ENCODE measurements at regions not wholly inside any gene's neighbourhood (a gene's known extent, or its start where the extent isn't known, plus 50 kb on each side); places are given as distances from the start of the nearest gene placed in this dataset.

GRCh38 chr10:53009961-53010907 is 237.7 kb upstream of the MBL2 start:
- intact Hi-C loops (cut with DNase I): no loop called here
- H3K4me1 ChIP-seq (ENCODE audit: insufficient read depth): no peaks in the 10 kb centered on the region

GRCh38 chr10:53007527-53007842 is 234.9 kb upstream of the MBL2 start:
- 87 to 92% (median 88%) methylated on average over 1 of the region's 1 CpG for WGBS, 3 donors
- H3K36me3 ChIP-seq: no peaks in the 10 kb centered on the region
- H3K9me3 ChIP-seq: no peaks in the 10 kb centered on the region
- H3K4me3 ChIP-seq: no peak overlapping the region
- DNase-seq: no peak
- no peak for TF ChIP-seq POLR2A (IDR thresholded peaks at IDR 0.05)
- no peak for TF ChIP-seq EP300 (IDR thresholded peaks at IDR 0.05)
- TF ChIP-seq CTCF (IDR thresholded peaks at IDR 0.05): no peak
- intact Hi-C loops (cut with DNase I): no loop called here
- H3K27ac ChIP-seq: no peak overlapping the region
- H3K27me3 ChIP-seq: no peaks in the 10 kb centered on the region
- H3K4me1 ChIP-seq (ENCODE audit: insufficient read depth): no peaks in the 10 kb centered on the region

More at GRCh38 chr10:53009961-53010907, 237.7 kb upstream of the MBL2 start:
- no peak overlapping the region for H3K4me3 ChIP-seq
- TF ChIP-seq CTCF (IDR thresholded peaks at IDR 0.05) (no peak), EP300 (IDR thresholded peaks at IDR 0.05) (no peak), POLR2A (IDR thresholded peaks at IDR 0.05) (no peak)
- no peak for DNase-seq
- WGBS, 3 donors: 22 to 42% (median 35%) methylated on average over 4 of the region's 4 CpGs
- no peaks in the 10 kb centered on the region for H3K27me3 ChIP-seq
- no peak overlapping the region for H3K27ac ChIP-seq
- H3K36me3 ChIP-seq: no peaks in the 10 kb centered on the region
- no peaks in the 10 kb centered on the region for H3K9me3 ChIP-seq

GRCh38 chr10:53006663-53007526 is 234.3 kb upstream of the MBL2 start:
- intact Hi-C loops (cut with DNase I): no loop called here
- TF ChIP-seq POLR2A (IDR thresholded peaks at IDR 0.05) (no peak), CTCF (IDR thresholded peaks at IDR 0.05) (no peak), EP300 (IDR thresholded peaks at IDR 0.05) (no peak)

GRCh38 chr10:53005612-53006345 is 233.2 kb upstream of the MBL2 start:
- WGBS, 3 donors: 47 to 56% (median 54%) methylated on average over 3 of the region's 3 CpGs
- intact Hi-C loops (cut with DNase I): no loop called here
- H3K27ac ChIP-seq: no peak overlapping the region
- no peaks in the 10 kb centered on the region for H3K27me3 ChIP-seq
- no peaks in the 10 kb centered on the region for H3K36me3 ChIP-seq
- no peak for TF ChIP-seq CTCF (IDR thresholded peaks at IDR 0.05)
- TF ChIP-seq POLR2A (IDR thresholded peaks at IDR 0.05): no peak
- no peak for TF ChIP-seq EP300 (IDR thresholded peaks at IDR 0.05)
- DNase-seq: no peak
- H3K9me3 ChIP-seq: no peaks in the 10 kb centered on the region
- H3K4me1 ChIP-seq (ENCODE audit: insufficient read depth): no peaks in the 10 kb centered on the region
- H3K4me3 ChIP-seq: no peak overlapping the region

More at GRCh38 chr10:53006663-53007526, 234.3 kb upstream of the MBL2 start:
- Histone ChIP-seq H3K27ac (no peak overlapping the region), H3K4me3 (no peak overlapping the region), H3K27me3 (no peaks in the 10 kb centered on the region), H3K9me3 (no peaks in the 10 kb centered on the region), H3K4me1 (ENCODE audit: insufficient read depth) (no peaks in the 10 kb centered on the region), H3K36me3 (no peaks in the 10 kb centered on the region)
- WGBS, 3 donors: 73 to 87% (median 76%) methylated on average over 1 of the region's 1 CpG
- DNase-seq: no peak
